GM23248 (cell line): ENCODE measurements at regions not wholly inside any gene's neighbourhood (a gene's known extent, or its start where the extent isn't known, plus 50 kb on each side); places are given as distances from the start of the nearest gene placed in this dataset.
A peak's percentile ranks its signal among the peaks of the same experiment; 100 is the strongest.

ENCODE experiments used
- DNase-seq: peaks from one replicate; pipeline ENCODE4 v3.0.0-alpha.2; 2015
- H2AFZ ChIP-seq: fragments of 200-600 bp; sonication (generic); 2 replicates; pipeline ENCODE4 v1.6.1; 2016; ENCODE audit warnings: antibody characterized with exemption
- H3F3A ChIP-seq: fragments of 200-600 bp; sonication (generic); 2 replicates; pipeline ENCODE4 v1.6.1; 2016; ENCODE audit warnings: mild to moderate bottlenecking, antibody characterized with exemption, mixed run types; ENCODE audit not compliant: insufficient read depth
- H3K27ac ChIP-seq: fragments of 200-600 bp; sonication (generic); 2 replicates; pipeline ENCODE4 v1.5.1; 2016; ENCODE audit warnings: mild to moderate bottlenecking
- H3K27me3 ChIP-seq: fragments of 200-600 bp; sonication (generic); replicated peaks from 2 replicates; pipeline ENCODE4 v1.6.1; 2016; ENCODE audit warnings: mild to moderate bottlenecking; ENCODE audit not compliant: insufficient read depth
- H3K36me3 ChIP-seq: fragments of 200-600 bp; sonication (generic); 2 replicates; pipeline ENCODE4 v1.6.1; 2016; ENCODE audit warnings: low read depth, mild to moderate bottlenecking
- H3K4me1 ChIP-seq: fragments of 200-600 bp; sonication (generic); 2 replicates; pipeline ENCODE4 v1.6.1; 2016; ENCODE audit warnings: mild to moderate bottlenecking; ENCODE audit not compliant: insufficient read depth
- H3K4me2 ChIP-seq: fragments of 200-600 bp; sonication (generic); one replicate; pipeline ENCODE4 v1.6.1; 2016; ENCODE audit warnings: mild to moderate bottlenecking; ENCODE audit not compliant: unreplicated experiment
- H3K4me3 ChIP-seq: fragments of 200-600 bp; sonication (generic); 2 replicates; pipeline ENCODE4 v1.5.1; 2016; ENCODE audit warnings: mild to moderate bottlenecking
- H3K79me2 ChIP-seq: fragments of 200-600 bp; sonication (generic); 2 replicates; pipeline ENCODE4 v1.6.1; 2016; ENCODE audit warnings: mild to moderate bottlenecking; ENCODE audit not compliant: insufficient read depth
- H3K9ac ChIP-seq: fragments of 200-600 bp; sonication (generic); 2 replicates; pipeline ENCODE4 v1.6.1; 2016; ENCODE audit warnings: mild to moderate bottlenecking
- H3K9me2 ChIP-seq: fragments of 200-600 bp; sonication (generic); 2 replicates; pipeline ENCODE4 v1.6.1; 2016; ENCODE audit warnings: mixed run types, mild to moderate bottlenecking, moderate library complexity; ENCODE audit not compliant: insufficient read depth
- H3K9me3 ChIP-seq: fragments of 200-600 bp; sonication (generic); one replicate; pipeline ENCODE4 v1.6.1; 2017; ENCODE audit warnings: low read depth
- H4K20me1 ChIP-seq: fragments of 200-600 bp; sonication (generic); 2 replicates; pipeline ENCODE4 v1.6.0; 2016; ENCODE audit not compliant: insufficient read depth
- EZH2 ChIP-seq: fragments of 200-600 bp; sonication (generic); IDR thresholded peaks from 2 replicates; pipeline ENCODE4 v1.6.1; 2018; ENCODE audit warnings: antibody characterized with exemption, mild to moderate bottlenecking; ENCODE audit not compliant: insufficient read depth, poor library complexity, severe bottlenecking
- EZH2phosphoT487 ChIP-seq: fragments of 200-600 bp; sonication (generic); IDR thresholded peaks from 2 replicates; pipeline ENCODE4 v1.6.1; 2018; ENCODE audit warnings: antibody characterized with exemption, moderate library complexity, mild to moderate bottlenecking, low read depth; ENCODE audit not compliant: insufficient read depth
- WGBS, 2 experiments: methylation state at CpG; one replicate each; pipeline ENCODE4 v1.1.6; 2015 to 2017; ENCODE audit warnings: low lambda C conversion rate in 2 of 2, low coverage in 1 of 2; ENCODE audit errors: missing lambda C conversion rate in 2 of 2; 5-methylcytosine and 5-hydroxymethylcytosine counted together
- in situ Hi-C: fragments of 300-500 bp; cut with MboI; formaldehyde crosslinking; loops from 2 replicates; pipeline ENCODE4 v1.15.0; 2020

DNA sequence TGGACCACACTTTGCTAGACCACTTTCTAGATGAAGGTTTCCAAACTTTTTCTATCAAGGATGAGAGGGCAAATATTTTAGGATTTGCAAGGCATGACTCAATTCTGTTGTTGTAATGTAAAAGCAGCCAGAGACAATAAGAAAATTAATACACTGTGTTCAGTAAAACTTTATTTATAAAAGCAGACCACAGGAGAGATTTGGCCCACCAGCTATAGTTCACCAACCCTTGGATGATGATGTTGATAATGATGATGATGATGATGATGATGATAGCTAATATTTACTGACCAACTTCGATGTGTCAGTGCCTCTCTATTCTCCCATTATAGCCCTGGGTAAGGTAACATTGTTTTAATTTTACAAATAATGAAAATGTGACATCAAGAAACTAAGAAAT, 156.5 kb downstream of the BTG1 start:
- no peak for TF ChIP-seq EZH2
- TF ChIP-seq EZH2phosphoT487: no peak
- Histone ChIP-seq H3F3A (peaks cover 22% of the 10 kb centered on the region), H3K4me2 (no peak overlapping the region), H3K9me3 (no peaks in the 10 kb centered on the region), H3K36me3 (no peaks in the 10 kb centered on the region), H3K27me3 (no peaks in the 10 kb centered on the region), H2AFZ (no peak overlapping the region), H3K9me2 (no peaks in the 10 kb centered on the region), H3K79me2 (no peaks in the 10 kb centered on the region), H3K27ac (no peak overlapping the region), H3K4me3 (no peak overlapping the region), H3K4me1 (peaks cover 27% of the 10 kb centered on the region), H4K20me1 (no peaks in the 10 kb centered on the region), H3K9ac (no peak overlapping the region)
- whole genome bisulfite sequencing, 2 experiments: 97% methylated on average over 1 of the region's 1 CpG
- DNase-seq: peak; percentile 24
- in situ Hi-C loops: no loop called here

DNA sequence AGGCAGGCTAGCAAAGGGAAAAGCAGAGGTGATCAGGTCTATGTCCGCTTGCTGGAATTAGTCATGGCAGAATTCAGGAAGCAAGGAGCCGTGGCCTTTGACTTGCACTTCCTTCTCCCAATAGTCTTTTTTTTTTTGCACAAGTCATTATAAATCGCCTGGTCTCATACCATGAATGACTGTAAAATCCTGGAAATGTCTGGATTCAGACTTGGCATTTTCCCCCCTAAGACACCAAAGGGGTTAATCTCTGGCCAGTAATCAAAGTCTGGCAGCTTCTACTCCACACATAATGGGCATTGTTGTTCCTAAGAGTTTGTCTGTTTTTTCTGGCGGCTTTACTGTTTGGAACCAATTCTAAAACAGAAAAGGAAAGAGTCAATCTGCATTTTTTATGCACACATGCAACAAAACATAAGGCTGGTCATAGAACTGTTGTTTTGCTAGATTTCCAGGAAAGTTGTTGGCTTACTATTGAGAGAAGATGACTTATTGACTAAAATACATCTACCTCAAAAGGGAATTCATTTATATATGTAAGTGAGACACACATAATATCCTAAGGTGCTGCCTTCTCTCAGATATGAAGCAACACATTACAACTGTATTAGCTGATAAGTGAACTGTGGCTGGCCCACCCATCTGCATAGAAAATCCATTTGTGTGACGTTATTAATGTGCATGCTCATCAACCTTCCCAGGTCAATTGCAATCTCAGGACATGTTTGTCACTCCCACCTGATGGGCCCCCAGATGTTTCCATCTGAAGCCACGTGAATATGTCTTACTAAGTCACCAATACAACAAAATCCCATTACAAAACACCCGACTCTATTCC, 157.3 kb downstream of the BTG1 start:
- Histone ChIP-seq H3K27ac (no peak overlapping the region), H2AFZ (no peak overlapping the region), H3K36me3 (no peaks in the 10 kb centered on the region), H3K9me3 (no peaks in the 10 kb centered on the region), H4K20me1 (no peaks in the 10 kb centered on the region), H3K4me1 (peaks cover 28% of the 10 kb centered on the region), H3K79me2 (no peaks in the 10 kb centered on the region), H3F3A (peaks cover 23% of the 10 kb centered on the region), H3K9me2 (no peaks in the 10 kb centered on the region), H3K4me3 (no peak overlapping the region), H3K4me2 (no peak overlapping the region), H3K9ac (no peak overlapping the region), H3K27me3 (no peaks in the 10 kb centered on the region)
- in situ Hi-C loops: no loop called here
- WGBS, 2 experiments: 62 to 64% methylated on average over 7 of the region's 7 CpGs
- no peak for TF ChIP-seq EZH2
- TF ChIP-seq EZH2phosphoT487: no peak
- DNase-seq: no peak

DNA sequence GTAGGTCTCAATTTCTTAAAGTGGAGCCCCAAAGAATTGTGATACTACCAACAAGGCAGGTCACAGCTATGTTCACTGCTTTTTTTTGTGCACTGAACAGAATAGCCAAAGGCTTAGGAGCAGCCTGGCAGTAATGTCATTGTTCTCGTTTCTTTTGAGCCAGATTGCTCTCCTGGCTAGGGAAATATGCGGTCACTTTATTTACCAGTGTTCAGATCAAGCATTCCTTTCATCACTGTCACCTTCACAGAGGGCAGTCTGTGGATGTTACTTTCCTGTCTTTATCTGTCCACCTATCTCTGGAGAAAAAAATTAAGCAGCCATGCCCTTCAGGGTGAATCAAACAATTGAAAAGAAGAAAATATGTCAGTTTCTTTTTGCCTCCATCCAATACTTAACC, 159.6 kb downstream of the BTG1 start:
- Histone ChIP-seq H3K9ac (no peak overlapping the region), H3K79me2 (no peaks in the 10 kb centered on the region), H3K4me2 (no peak overlapping the region), H3K4me3 (no peak overlapping the region), H3K9me3 (no peaks in the 10 kb centered on the region), H3K27ac (0 out of 2 replicates have a peak overlapping the region, but pooled peaks have one; percentile 12), H3K27me3 (no peaks in the 10 kb centered on the region), H3F3A (peaks cover 23% of the 10 kb centered on the region), H2AFZ (peak overlapping the region; percentile 12; the same call in 1 of the 2 replicates), H3K4me1 (peaks cover 28% of the 10 kb centered on the region), H3K36me3 (no peaks in the 10 kb centered on the region), H4K20me1 (no peaks in the 10 kb centered on the region), H3K9me2 (no peaks in the 10 kb centered on the region)
- peak; percentile 56 for DNase-seq
- in situ Hi-C loops: no loop called here
- 32 to 36% methylated on average over 2 of the region's 2 CpGs for WGBS, 2 experiments
- no peak for TF ChIP-seq EZH2phosphoT487
- no peak for TF ChIP-seq EZH2

DNA sequence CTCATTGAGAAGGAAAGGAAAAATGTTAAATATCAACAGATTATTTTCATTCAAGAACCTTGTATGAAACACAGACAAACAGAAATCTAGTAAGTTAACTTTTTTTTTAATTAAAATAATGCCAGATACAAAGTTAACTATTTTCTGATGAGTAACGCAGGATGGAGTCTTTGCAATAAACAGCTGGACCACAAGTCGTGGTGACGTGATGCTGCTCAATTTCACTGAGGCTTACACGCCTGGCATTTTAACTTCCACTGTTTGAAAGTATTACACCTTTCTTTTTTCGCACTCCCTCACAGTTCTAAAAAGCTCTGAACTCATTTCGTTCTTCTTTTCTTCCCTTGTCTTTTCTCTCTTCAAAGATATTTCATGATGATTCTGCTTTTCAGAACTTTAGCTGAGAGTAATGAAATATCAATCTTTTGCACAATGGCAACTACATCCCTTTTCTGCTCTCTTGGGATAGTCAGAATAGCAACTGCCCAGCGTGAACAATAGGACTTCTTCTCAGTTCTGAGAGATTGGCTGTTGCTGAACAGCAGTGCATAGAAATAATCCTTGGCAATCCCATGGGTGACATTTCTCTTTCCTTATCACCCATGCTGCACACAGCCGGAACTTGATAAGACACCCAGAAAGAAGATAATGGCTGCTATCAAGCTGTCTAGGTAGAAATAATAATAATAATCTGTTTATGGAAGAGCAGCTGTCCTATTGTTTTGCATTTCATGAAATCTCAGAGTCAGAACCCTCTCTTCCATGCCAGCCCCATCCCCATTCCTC, 160.5 kb downstream of the BTG1 start:
- peak overlapping the region; percentile 34; the same call in 1 of the 2 replicates for H3K4me3 ChIP-seq
- TF ChIP-seq EZH2: no peak
- TF ChIP-seq EZH2phosphoT487: no peak
- peak; percentile 87 for DNase-seq
- H3K4me2 ChIP-seq: peak overlapping the region; percentile 77
- in situ Hi-C loops: no loop called here
- H3K79me2 ChIP-seq: no peaks in the 10 kb centered on the region
- no peaks in the 10 kb centered on the region for H3K9me2 ChIP-seq
- peaks cover 23% of the 10 kb centered on the region for H3F3A ChIP-seq
- no peaks in the 10 kb centered on the region for H4K20me1 ChIP-seq
- H3K27me3 ChIP-seq: no peaks in the 10 kb centered on the region
- 25% methylated on average over 8 of the region's 8 CpGs for WGBS, 2 experiments
- peaks cover 28% of the 10 kb centered on the region for H3K4me1 ChIP-seq
- no peaks in the 10 kb centered on the region for H3K36me3 ChIP-seq
- peak overlapping the region; percentile 45 for H3K27ac ChIP-seq
- peak overlapping the region; percentile 49 for H2AFZ ChIP-seq
- no peaks in the 10 kb centered on the region for H3K9me3 ChIP-seq
- H3K9ac ChIP-seq: peak overlapping the region; percentile 35; the same call in 1 of the 2 replicates
